GM12878 (cell line): ENCODE measurements at regions not wholly inside any gene's neighbourhood (a gene's known extent, or its start where the extent isn't known, plus 50 kb on each side); places are given as distances from the start of the nearest gene placed in this dataset.

ENCODE experiments used
- ATAC-seq: fragments of 200-7000 bp; cut with Tn5 transposase; 3 replicates; pipeline ENCODE4 v1.9.1; 2020; ENCODE audit warnings: mild to moderate bottlenecking, moderate library complexity
- BruUV-seq: library from RNA; stranded (reverse); fragments of 400-500 nt; replicated peaks from 2 replicates; lab custom pipeline; 2021; lab: Mats Ljungman, UMichigan
- CTCF ChIA-PET: fragments of 300-600 bp; sonication (Branson Sonifier 250); formaldehyde crosslinking; extraction: SDS; loops from one replicate; lab custom pipeline; 2021; ENCODE audit warnings: inconsistent platforms; lab: Yijun Ruan, JAX
- POLR2A ChIA-PET: fragments of 350-600 bp; formaldehyde crosslinking; extraction: SDS; loops from one replicate; lab custom pipeline; 2021; ENCODE audit warnings: inconsistent platforms; lab: Charles Lee
- RAD21 ChIA-PET: fragments of 300-600 bp; sonication (Branson Sonifier 250); formaldehyde crosslinking; loops from one replicate; lab custom pipeline; 2023; ENCODE audit warnings: antibody characterized with exemption; ENCODE audit not compliant: unreplicated experiment; lab: Charles Lee
- SMC1A ChIA-PET: fragments of 300-600 bp; sonication (Branson Sonifier 250); formaldehyde crosslinking; loops from one replicate; lab custom pipeline; 2023; ENCODE audit not compliant: unreplicated experiment, uncharacterized antibody; lab: Charles Lee
- DNase-seq: peaks from one replicate; pipeline ENCODE4 v3.0.0-alpha.2; 2011; ENCODE audit warnings: low read depth, low spot score
- FAIRE-seq: peaks from 3 replicates; lab custom pipeline; 2011; peaks lifted over from hg19 to GRCh38; lab: Jason Lieb, UNC
- H2AFZ ChIP-seq: 2 replicates; pipeline ENCODE4 v1.6.0; 2011; ENCODE audit warnings: low read depth, low read length, control low read depth; ENCODE audit not compliant: control insufficient read depth
- H3K27ac ChIP-seq: 2 replicates; pipeline ENCODE4 v1.5.1; 2011; ENCODE audit warnings: control low read depth; ENCODE audit not compliant: control insufficient read depth, insufficient read depth
- H3K27me3 ChIP-seq, 2 experiments: replicated peaks in 1 of 2; 2 replicates each; pipeline versions ENCODE4 v1.6.0 to v1.6.1; 2011; ENCODE audit warnings: low read length in 1 of 2; ENCODE audit not compliant: control insufficient read depth in 2 of 2, insufficient read depth in 2 of 2
- H3K36me3 ChIP-seq, 2 experiments: 2 replicates each; pipeline ENCODE4 v1.5.1; 2011; ENCODE audit warnings: low read length in 1 of 2; ENCODE audit not compliant: control insufficient read depth in 2 of 2, insufficient read depth in 2 of 2
- H3K4me1 ChIP-seq: 2 replicates; pipeline ENCODE4 v1.6.1; 2011; ENCODE audit warnings: mild to moderate bottlenecking, low read length, moderate library complexity, mixed read lengths; ENCODE audit not compliant: control insufficient read depth, insufficient read depth
- H3K4me2 ChIP-seq: 2 replicates; pipeline ENCODE4 v1.6.0; 2011; ENCODE audit warnings: control low read depth; ENCODE audit not compliant: control insufficient read depth, insufficient read depth
- H3K4me3 ChIP-seq: fragments of 200-600 bp; sonication (generic); 2 replicates; pipeline ENCODE4 v1.5.1; 2016
- H3K79me2 ChIP-seq: 2 replicates; pipeline ENCODE4 v1.6.0; 2011; ENCODE audit warnings: low read length; ENCODE audit not compliant: control insufficient read depth, insufficient read depth
- H3K9ac ChIP-seq: 2 replicates; pipeline ENCODE4 v1.8.0; 2011; ENCODE audit warnings: low read length, control low read depth, mixed read lengths; ENCODE audit not compliant: control insufficient read depth, insufficient read depth
- H3K9me3 ChIP-seq: replicated peaks from 3 replicates; pipeline ENCODE4 v1.5.1; 2011; ENCODE audit warnings: mild to moderate bottlenecking, low read length; ENCODE audit not compliant: control insufficient read depth, insufficient read depth
- H4K20me1 ChIP-seq: 2 replicates; pipeline ENCODE4 v1.6.0; 2011; ENCODE audit not compliant: control insufficient read depth, insufficient read depth
- CHD2 ChIP-seq: IDR thresholded peaks from 2 replicates; pipeline ENCODE4 v1.6.1; 2011; ENCODE audit warnings: low read depth, low read length, improper control_type of control experiment, borderline replicate concordance
- CHD4 ChIP-seq: fragments of 200-600 bp; sonication (generic); IDR thresholded peaks from 2 replicates; pipeline ENCODE4 v1.6.1; 2016; ENCODE audit warnings: mild to moderate bottlenecking
- EP300 ChIP-seq, 2 experiments: fragments of 150-350 bp in 1 of 2; IDR thresholded peaks; 2 replicates each; pipeline ENCODE4 v1.6.1; 2011 to 2012; ENCODE audit warnings: low read depth in 2 of 2, low read length in 2 of 2, borderline replicate concordance in 1 of 2, improper control_type of control experiment in 1 of 2, inconsistent platforms in 1 of 2; ENCODE audit not compliant: control insufficient read depth in 1 of 2
- LARP7 ChIP-seq: fragments of 450-650 bp; IDR thresholded peaks from 2 replicates; pipeline ENCODE4 v1.6.1; 2017; ENCODE audit warnings: mild to moderate bottlenecking
- MEF2B ChIP-seq: fragments of 450-650 bp; IDR thresholded peaks from 2 replicates; pipeline ENCODE4 v1.6.1; 2018; ENCODE audit warnings: mild to moderate bottlenecking, moderate library complexity; ENCODE audit not compliant: partially characterized antibody, poor library complexity, severe bottlenecking
- NFXL1 ChIP-seq: fragments of 450-650 bp; IDR thresholded peaks from 2 replicates; pipeline ENCODE4 v1.6.1; 2017; ENCODE audit warnings: antibody characterized with exemption, mild to moderate bottlenecking, borderline replicate concordance
- RBBP5 ChIP-seq: fragments of 200-600 bp; sonication (generic); conservative IDR thresholded peaks from 2 replicates; pipeline ENCODE4 v1.6.1; 2016
- SIN3A ChIP-seq: IDR thresholded peaks from 2 replicates; pipeline ENCODE4 v1.6.1; 2012; ENCODE audit warnings: low read depth, low read length, improper control_type of control experiment
- SIX5 ChIP-seq: IDR thresholded peaks from 2 replicates; pipeline ENCODE4 v1.6.1; 2011; ENCODE audit warnings: mild to moderate bottlenecking, low read depth, low read length, moderate library complexity; ENCODE audit not compliant: severe bottlenecking
- STAT1 ChIP-seq: fragments of 450-650 bp; conservative IDR thresholded peaks from 2 replicates; pipeline ENCODE4 v1.6.1; 2014; ENCODE audit warnings: antibody characterized with exemption, mild to moderate bottlenecking
- WRNIP1 ChIP-seq: IDR thresholded peaks from 2 replicates; pipeline ENCODE4 v1.6.1; 2011; ENCODE audit warnings: low read depth, low read length, improper control_type of control experiment, borderline replicate concordance
- YY1 ChIP-seq: IDR thresholded peaks from 2 replicates; pipeline ENCODE4 v1.6.1; 2011; ENCODE audit warnings: low read depth, mild to moderate bottlenecking, low read length
- ZNF274 ChIP-seq: IDR thresholded peaks from one replicate; pipeline ENCODE4 v1.8.0; 2011; ENCODE audit not compliant: insufficient read length, insufficient read depth
- WGBS: methylation state at CpG from one replicate; pipeline ENCODE4 v1.1.6; 2016; ENCODE audit warnings: low lambda C conversion rate; ENCODE audit not compliant: insufficient replicate concordance, insufficient coverage; ENCODE audit errors: missing lambda C conversion rate; 5-methylcytosine and 5-hydroxymethylcytosine counted together
- in situ Hi-C: fragments of 300-500 bp; cut with MboI; formaldehyde crosslinking; loops from 9 replicates; pipeline ENCODE4 v1.14.3; 2018; ENCODE audit warnings: mixed read lengths
- intact Hi-C: fragments of 100-400 bp; cut with micrococcal nuclease; formaldehyde crosslinking; loops from one replicate; pipeline ENCODE4 v1.14.2; 2022; ENCODE audit not compliant: unreplicated experiment
- TF ChIP-seq, protein P1 (sequence below): IDR thresholded peaks from 2 replicates; pipeline ENCODE4 v1.6.1; 2012; ENCODE audit warnings: improper control_type of control experiment, low read depth, low read length; ENCODE audit not compliant: insufficient replicate concordance
- TF ChIP-seq, protein P2 (sequence below): IDR thresholded peaks from 2 replicates; pipeline ENCODE4 v1.6.1; 2011; ENCODE audit warnings: borderline replicate concordance, low read depth, mild to moderate bottlenecking, moderate library complexity, mixed read lengths, low read length; ENCODE audit not compliant: insufficient read depth; ENCODE audit errors: extremely low read length
- TF ChIP-seq, protein P3 (sequence below): fragments of 450-650 bp; formaldehyde crosslinking; IDR thresholded peaks from 2 replicates; pipeline ENCODE4 v1.4.0; 2020; ENCODE audit warnings: mild to moderate bottlenecking, moderate library complexity

DNA sequence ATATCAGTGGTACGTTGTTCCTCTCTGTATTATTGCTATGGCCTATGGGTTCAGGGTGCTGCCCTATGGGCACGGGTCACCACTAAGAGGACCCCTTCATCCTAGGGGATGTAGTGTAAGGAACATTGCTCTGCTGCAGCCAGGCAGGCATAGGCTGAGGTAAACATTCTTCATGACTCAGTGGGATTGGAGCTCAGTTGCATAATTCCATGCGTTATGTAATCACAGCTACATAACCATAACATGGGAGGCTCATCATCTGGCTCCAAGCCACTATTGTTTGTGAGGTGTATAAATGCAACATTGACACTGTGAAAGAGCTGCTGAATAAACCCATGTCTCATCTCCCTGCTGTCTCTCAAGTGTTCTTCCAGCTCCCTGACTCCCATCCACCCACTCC, 375.2 kb downstream of the MAGEE1 start:
- no peak overlapping the region for H3K9ac ChIP-seq
- DNase-seq (no peak), ATAC-seq (no peak), FAIRE-seq (no peak)
- H3K27me3 ChIP-seq, result no peaks in the 10 kb centered on the region
- POLR2A ChIA-PET, result no interaction called here
- no peaks in the 10 kb centered on the region for H4K20me1 ChIP-seq
- H3K27ac ChIP-seq, result no peak overlapping the region
- SMC1A ChIA-PET, result interaction anchor here (0.6 to 1.0 kb wide), 2 partner anchors 10 to 33 kb away, joined by 3 read pairs; no protein-coding TSS in a partner anchor
- in situ Hi-C loops (no loop called here), intact Hi-C loops (no loop called here)
- H3K4me1 ChIP-seq, result no peaks in the 10 kb centered on the region
- H3K4me2 ChIP-seq, result no peak overlapping the region
- BruUV-seq, result no TSS peak
- no peak overlapping the region for H3K4me3 ChIP-seq
- RAD21 ChIA-PET, result no interaction called here
- no peaks in the 10 kb centered on the region for H3K79me2 ChIP-seq
- H3K9me3 ChIP-seq, result no peaks in the 10 kb centered on the region
- 33% methylated on average over 3 of the region's 3 CpGs for WGBS
- H3K36me3 ChIP-seq, result no peaks in the 10 kb centered on the region
- H2AFZ ChIP-seq, result no peak overlapping the region
- CTCF ChIA-PET, result no interaction called here
- TF ChIP-seq EP300 (IDR thresholded peaks at IDR 0.05; ENCODE audit: borderline replicate concordance in 1 of 2, control insufficient read depth in 1 of 2, low read depth in 2 of 2, low read length in 2 of 2) (no peak), MEF2B (no peak), SIX5 (no peak), CHD4 (no peak), SIN3A (no peak), ZNF274 (no peak), LARP7 (no peak), NFXL1 (no peak), WRNIP1 (no peak), RBBP5 (no peak), STAT1 (no peak), CHD2 (no peak), YY1 (no peak)
- TF ChIP-seq, protein P1, sequence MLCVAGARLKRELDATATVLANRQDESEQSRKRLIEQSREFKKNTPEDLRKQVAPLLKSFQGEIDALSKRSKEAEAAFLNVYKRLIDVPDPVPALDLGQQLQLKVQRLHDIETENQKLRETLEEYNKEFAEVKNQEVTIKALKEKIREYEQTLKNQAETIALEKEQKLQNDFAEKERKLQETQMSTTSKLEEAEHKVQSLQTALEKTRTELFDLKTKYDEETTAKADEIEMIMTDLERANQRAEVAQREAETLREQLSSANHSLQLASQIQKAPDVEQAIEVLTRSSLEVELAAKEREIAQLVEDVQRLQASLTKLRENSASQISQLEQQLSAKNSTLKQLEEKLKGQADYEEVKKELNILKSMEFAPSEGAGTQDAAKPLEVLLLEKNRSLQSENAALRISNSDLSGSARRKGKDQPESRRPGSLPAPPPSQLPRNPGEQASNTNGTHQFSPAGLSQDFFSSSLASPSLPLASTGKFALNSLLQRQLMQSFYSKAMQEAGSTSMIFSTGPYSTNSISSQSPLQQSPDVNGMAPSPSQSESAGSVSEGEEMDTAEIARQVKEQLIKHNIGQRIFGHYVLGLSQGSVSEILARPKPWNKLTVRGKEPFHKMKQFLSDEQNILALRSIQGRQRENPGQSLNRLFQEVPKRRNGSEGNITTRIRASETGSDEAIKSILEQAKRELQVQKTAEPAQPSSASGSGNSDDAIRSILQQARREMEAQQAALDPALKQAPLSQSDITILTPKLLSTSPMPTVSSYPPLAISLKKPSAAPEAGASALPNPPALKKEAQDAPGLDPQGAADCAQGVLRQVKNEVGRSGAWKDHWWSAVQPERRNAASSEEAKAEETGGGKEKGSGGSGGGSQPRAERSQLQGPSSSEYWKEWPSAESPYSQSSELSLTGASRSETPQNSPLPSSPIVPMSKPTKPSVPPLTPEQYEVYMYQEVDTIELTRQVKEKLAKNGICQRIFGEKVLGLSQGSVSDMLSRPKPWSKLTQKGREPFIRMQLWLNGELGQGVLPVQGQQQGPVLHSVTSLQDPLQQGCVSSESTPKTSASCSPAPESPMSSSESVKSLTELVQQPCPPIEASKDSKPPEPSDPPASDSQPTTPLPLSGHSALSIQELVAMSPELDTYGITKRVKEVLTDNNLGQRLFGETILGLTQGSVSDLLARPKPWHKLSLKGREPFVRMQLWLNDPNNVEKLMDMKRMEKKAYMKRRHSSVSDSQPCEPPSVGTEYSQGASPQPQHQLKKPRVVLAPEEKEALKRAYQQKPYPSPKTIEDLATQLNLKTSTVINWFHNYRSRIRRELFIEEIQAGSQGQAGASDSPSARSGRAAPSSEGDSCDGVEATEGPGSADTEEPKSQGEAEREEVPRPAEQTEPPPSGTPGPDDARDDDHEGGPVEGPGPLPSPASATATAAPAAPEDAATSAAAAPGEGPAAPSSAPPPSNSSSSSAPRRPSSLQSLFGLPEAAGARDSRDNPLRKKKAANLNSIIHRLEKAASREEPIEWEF, result no peak
- TF ChIP-seq, protein P2, sequence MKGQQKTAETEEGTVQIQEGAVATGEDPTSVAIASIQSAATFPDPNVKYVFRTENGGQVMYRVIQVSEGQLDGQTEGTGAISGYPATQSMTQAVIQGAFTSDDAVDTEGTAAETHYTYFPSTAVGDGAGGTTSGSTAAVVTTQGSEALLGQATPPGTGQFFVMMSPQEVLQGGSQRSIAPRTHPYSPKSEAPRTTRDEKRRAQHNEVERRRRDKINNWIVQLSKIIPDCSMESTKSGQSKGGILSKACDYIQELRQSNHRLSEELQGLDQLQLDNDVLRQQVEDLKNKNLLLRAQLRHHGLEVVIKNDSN, result no peak
- TF ChIP-seq, protein P3, sequence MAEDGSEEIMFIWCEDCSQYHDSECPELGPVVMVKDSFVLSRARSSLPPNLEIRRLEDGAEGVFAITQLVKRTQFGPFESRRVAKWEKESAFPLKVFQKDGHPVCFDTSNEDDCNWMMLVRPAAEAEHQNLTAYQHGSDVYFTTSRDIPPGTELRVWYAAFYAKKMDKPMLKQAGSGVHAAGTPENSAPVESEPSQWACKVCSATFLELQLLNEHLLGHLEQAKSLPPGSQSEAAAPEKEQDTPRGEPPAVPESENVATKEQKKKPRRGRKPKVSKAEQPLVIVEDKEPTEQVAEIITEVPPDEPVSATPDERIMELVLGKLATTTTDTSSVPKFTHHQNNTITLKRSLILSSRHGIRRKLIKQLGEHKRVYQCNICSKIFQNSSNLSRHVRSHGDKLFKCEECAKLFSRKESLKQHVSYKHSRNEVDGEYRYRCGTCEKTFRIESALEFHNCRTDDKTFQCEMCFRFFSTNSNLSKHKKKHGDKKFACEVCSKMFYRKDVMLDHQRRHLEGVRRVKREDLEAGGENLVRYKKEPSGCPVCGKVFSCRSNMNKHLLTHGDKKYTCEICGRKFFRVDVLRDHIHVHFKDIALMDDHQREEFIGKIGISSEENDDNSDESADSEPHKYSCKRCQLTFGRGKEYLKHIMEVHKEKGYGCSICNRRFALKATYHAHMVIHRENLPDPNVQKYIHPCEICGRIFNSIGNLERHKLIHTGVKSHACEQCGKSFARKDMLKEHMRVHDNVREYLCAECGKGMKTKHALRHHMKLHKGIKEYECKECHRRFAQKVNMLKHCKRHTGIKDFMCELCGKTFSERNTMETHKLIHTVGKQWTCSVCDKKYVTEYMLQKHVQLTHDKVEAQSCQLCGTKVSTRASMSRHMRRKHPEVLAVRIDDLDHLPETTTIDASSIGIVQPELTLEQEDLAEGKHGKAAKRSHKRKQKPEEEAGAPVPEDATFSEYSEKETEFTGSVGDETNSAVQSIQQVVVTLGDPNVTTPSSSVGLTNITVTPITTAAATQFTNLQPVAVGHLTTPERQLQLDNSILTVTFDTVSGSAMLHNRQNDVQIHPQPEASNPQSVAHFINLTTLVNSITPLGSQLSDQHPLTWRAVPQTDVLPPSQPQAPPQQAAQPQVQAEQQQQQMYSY (CRISPR knock-in tag), result no peak
